ENCODE measurements at regions not wholly inside any gene's neighbourhood (a gene's known extent, or its start where the extent isn't known, plus 50 kb on each side); places are given as distances from the start of the nearest gene placed in this dataset.
"Not testable (repeated sequence)": the region's sequence is repeated elsewhere in the genome, so short reads cannot be mapped to it uniquely, and the experiment has no call there.

- no peak for DNase-seq
These were observed 294.2 kb upstream of the RSPO3 start for GRCh38 chr6:126824226-126824625.

DNA sequence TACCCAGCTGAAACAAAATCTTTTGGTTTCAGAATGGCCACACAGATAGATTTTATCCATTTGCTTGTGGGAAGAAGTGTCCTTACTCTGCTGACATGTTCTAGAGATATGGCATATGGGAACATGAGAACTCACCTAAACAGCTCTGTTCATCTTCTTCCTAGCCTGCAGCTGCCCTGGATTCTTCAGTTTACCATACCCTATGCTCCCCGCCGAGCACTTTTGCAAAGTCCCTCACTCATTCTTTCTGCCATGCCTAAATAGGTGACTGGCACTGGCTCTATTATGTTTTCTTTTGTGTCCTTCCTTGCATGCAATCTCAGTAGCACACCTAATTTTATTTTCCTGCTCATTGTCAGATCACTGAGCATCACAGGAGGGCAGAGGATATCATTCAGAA, 293.7 kb upstream of the RSPO3 start:
- no peak for DNase-seq

DNA sequence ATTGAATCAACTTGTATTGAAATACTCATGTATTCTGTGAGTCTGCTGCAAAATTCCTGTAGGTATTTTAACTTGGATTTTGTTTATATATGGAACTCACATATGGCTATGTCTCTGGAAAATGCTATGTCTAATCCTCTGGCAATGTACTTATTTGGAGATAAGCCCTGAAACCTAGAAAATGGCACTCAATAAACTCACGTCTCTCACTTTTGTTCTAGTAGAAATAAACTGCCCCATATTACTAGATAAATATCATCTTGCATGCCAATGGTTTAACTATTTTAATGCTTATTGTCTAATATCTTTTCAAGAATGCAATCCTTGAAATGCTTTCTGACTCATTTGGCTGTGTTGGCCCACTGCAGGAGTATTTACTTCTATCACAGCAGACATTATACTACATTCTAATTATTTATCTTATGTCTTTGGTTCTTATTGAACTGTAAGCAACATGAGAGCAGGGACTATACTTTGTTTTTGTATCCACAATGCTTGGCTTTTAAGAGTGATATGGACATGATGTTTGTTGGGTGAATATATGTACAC, 292.2 kb upstream of the RSPO3 start:
- no peak for DNase-seq

GRCh38 chr6:126831461-126831860, 287.0 kb upstream of the RSPO3 start:
- DNase-seq, result no peak

DNA sequence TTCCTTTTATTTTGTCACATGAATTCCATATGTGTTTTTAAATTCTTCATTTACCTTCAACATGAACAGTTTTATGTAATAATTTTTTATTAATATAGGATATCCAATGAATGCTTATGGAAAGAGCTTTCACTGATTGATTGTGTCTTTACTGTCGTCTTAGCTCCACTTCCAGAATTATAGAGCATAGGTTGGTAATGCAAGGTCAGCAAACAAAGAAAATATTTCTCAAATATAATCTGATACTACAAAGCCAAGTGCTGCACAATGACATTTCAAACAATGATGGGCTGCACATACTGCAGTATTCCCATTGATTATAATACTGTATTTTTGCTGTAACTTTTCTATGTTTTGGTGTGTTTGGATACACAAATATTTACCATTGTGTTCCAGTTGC, 275.7 kb upstream of the RSPO3 start:
- no peak for DNase-seq

- DNase-seq, result no peak
These were observed 270.4 kb upstream of the RSPO3 start for GRCh38 chr6:126848119-126848518.

DNA sequence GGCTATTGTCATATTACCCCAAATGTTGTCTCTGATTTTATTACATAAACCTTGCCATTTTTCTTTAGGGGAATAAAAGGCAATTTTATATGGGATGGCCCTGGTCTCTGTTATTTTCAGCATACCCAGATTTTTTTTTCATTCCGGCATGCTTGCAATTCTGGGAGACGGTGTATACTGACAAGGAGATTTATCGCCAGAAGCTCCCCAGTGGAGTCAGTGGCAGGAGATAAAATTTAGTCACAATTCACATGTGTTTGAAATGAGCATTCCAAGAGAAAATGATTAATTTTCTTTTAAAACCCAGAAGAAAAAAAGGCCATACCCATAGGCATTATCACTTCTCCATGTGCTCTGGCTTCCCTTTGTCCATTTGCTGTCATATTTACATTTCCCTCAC, 250.8 kb upstream of the RSPO3 start:
- DNase-seq, result no peak

GRCh38 chr6:126873351-126873750, 245.1 kb upstream of the RSPO3 start:
- no peak for DNase-seq

DNA sequence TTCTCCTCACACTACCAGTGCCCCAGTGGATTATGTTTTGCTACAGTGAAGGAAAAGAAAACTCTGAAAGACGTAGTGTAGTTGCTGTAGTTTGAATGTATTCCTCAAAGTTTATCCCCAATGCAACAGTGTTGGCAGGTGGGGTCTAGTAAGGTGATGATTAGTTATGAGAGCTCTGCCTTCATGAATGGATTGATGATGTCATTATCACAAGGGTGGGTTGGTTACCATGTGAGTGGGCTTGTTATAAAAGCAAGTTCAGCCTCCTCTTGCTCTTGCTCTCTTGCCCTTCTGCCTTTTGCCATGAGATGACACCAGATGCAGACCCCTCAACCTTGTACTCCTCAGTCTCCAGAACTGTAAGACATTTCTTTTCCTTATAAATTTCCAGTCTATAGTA, 244.7 kb upstream of the RSPO3 start:
- DNase-seq, result no peak

DNA sequence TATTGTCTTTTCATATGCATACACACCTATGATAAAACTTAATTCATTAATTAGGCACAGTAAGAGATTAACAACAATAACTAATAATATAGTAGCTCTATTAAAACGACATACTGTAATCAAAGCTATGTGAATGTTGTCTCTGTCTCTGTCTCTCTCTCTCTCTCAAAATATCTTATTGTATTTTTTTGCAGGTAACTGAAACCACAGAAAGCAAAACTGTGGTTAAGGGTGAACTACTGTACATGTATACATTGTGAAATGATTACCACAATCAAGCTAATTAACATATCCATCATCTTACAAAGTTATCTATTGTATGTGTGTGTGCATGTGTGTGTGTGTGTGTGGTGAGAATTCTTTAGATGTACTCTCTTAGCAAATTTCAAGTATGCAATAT, 242.0 kb upstream of the RSPO3 start:
- DNase-seq, result no peak

DNA sequence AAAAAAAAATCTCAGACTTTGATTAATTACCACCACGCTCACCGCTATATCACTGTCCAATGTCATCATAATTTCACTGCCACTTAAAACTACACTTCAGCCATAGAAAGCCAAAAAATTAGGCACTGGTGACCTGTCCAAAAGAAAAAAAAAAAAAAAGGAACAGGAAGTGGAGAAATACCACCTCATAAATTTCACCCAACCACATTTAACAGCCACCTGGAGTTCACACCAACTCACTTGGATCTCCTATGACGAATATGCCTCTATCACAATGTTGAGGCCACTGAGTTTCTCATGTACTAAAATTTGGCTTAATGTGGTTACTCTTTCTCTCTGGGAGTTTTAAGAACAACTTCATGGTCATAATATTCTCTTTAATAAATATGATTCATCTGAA, 237.5 kb upstream of the RSPO3 start:
- no peak for DNase-seq

DNA sequence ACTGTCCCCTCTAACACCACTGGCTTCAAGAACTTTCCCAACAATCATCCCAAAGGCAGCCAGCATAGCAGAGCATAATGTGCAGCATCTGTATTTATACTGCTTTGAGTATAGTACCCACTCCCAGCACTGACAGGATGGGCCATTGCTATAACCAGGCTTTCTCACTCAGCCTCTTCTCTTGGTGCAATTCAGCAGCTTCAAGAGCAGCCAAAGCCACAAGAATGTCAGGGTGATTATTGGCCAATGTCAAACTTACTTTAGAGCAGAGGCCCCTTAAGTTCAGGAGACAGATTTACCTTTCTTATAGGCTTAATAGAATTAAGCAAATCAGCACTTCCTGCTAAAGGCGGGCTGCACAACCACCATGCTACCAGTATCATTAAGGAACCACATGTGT, 232.4 kb upstream of the RSPO3 start:
- no peak for DNase-seq

DNA sequence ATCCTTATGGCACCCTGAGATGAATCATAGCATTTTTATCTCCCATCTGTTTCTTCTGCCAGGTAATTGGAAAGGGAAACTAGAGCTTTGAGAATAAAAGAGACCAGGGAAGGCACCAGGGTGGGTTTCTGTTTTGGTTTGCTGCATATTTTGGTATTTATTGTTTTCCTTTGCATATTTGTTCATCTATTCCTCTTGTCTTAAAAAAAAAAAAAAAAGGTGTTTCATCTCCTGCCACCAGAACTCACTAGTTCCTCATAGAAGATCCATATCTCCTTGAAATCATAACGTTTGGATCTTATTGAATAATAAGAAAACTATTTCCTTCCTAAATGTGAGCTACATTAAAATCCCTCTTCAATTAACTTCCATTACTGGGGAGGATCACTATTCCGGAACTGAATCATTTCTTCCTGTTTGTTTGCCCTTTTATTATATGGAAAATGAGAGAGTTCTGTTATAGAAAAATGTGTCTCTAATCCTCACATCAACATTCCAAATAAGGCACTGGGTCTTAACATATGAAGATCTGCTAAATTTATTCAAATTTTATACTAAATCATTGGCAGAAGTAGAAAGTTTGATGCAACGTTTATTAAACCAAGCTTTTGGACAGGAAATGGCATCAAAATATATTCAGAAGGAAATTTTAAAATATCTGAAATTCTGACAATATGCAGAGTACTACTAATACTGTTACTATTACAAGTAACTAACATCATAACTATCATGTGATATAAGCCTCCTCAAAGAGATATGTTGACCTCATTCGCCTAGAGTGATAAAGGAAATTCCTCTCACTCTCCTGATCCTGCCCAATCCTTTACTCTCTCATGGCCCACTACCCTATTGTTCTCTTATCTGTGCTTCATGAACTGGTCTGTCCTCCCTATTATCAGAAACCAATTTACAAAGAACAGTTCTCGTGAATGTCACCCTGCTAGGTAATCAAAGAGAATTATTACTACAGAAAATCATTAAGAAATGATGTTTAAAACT, 229.4 kb upstream of the RSPO3 start:
- DNase-seq, result no peak

DNA sequence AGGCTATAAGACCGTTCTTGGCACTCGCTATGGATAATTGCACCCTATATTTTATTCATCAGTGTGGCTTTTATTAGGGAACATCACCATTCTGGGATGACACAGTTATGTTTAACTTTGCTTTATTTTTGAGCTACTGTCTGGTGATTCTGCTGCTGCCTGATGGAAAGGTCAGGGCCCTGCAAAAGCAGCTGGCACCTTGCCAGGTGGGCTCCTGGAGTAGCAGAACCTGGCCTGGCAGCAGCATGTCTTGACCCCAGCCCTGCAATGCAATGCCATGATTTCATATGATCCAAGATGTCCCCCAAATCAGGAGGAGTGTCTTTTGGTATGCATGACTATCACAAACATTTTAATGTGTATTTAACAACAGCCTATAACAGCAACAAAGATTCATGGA, 228.4 kb upstream of the RSPO3 start:
- no peak for DNase-seq

DNA sequence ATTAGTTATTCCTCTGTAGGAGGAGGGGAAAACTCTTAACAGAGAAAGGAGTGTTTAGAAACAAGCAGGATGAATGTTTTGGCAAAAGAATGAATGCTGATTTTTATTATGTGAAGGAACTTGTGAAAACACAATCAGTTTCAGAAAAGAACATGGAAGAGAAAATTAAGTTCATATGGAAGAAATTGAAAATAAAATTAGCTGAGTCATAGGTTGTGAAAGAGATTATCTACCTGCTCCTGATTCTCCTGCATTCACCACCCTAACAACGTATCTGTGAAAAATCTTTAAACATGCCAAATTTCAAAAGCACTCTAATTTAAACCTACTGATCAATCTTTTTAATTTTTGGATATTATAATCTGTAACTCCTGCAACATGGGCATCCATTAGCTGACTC, 227.3 kb upstream of the RSPO3 start:
- no peak for DNase-seq

GRCh38 chr6:126892869-126893268, 225.6 kb upstream of the RSPO3 start:
- DNase-seq, result not testable (repeated sequence)

GRCh38 chr6:126897758-126898157, 220.7 kb upstream of the RSPO3 start:
- DNase-seq, result no peak

- no peak for DNase-seq
These were observed 214.3 kb upstream of the RSPO3 start for GRCh38 chr6:126904176-126904575.

DNA sequence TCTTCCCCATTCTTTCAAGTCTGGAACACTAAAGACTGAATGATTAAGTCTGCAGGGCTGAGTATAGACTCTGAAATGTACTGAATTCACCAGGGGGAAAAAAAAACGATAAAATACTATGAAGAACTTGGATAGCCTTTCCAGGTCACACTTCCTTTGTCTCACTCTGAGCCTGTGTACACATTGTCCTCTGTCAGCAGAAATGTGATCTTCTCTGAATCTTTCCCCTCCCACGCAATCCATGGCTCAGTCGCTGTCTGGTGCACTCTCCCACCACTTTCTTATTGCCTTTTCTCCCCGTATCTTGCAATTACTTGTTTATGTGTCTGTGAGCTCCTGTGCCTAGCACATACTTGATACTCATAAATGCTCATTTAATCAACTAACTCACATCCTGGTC, 212.6 kb upstream of the RSPO3 start:
- DNase-seq, result no peak

DNA sequence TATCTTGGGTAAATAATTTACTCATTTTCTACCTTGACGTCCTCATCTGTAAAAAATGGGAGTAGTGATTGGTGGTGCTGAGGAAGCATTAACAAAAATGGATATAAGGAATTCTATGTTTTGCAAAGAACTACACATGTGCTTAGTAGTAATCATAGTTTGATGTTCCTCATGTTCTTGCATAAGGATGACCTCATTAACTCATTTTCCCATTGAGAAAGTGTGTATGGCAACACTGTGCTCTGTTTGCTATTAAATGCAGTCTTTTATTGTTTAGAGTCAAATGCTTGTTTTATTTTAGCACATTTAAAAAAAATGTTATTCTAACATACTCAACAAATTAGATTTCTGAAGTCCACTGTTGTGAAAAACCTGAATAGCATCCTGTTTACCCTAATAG, 211.2 kb upstream of the RSPO3 start:
- no peak for DNase-seq

DNA sequence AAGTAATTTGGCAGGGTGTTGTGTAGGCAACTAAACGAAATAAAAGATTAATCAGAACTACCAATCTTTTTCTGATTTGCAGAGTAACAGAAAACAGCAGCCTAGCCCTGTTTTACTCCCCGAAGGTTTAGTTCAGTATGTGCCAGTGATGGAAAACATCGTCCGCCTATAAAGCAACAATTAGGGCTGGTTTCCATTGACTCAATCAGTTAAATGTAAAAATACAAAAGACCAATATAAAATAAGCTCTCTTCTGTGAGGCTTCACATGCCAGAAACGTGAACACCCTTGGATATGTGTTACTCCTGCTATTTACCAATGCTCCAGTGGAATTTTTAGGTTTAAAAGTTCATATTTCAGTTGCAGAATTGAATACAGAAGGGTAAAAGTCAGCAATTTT, 210.5 kb upstream of the RSPO3 start:
- DNase-seq, result no peak

DNA sequence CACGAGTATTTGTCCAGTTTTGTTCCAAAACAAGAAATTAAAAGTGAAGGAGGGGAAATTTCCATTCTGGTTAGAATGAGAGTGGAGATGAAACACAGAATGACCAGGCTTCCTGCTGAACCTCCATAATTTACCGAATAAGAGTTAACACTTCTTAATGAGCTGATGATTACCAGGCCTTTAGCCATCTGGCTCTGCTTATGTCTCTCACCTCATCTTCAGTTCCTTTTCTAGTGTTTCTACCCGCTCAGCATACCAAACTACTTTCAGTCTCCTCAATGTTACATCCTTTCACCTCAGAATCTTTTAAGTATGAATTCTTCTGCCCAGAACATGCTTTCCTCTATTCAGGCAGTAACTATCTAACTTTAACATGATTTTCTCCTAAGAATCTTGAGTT, 209.0 kb upstream of the RSPO3 start:
- no peak for DNase-seq

DNA sequence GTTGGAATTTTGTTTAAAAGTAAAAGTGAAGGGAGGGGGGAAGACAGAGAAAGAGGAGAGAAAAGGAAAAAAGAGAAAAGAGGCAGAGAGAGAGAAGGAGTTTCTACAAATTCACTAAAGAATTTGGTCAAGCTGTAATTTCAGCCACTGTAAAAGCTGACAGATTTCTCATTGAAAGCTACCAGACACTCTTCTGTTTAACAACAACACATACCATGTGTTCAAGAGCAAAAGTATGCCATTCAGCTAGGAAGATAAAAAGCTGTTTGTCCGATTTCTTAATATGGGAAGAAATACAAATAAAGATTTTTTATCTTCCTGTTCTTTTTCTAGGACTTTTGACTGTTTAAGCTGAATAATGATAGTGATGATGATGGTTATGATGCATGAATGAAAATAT, 204.8 kb upstream of the RSPO3 start:
- DNase-seq, result no peak

DNA sequence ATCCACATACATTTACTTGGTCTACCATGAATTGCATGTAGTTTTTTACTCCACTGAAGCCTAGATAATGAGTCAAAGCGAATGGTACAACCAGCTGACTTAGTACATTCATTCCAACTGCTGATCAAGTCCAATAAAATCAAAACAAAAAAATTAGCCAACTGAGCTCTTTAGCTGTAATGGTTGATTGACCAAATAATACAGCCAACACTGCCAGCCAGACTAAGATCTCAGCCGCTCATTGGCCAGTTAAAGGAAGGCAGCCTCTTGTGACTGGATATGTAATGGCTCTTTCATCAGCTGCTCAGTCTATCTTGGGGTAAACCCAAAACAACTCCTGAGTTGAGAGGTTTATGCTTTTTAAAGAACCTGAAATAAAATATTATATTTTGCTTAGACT, 204.3 kb upstream of the RSPO3 start:
- DNase-seq, result no peak

DNA sequence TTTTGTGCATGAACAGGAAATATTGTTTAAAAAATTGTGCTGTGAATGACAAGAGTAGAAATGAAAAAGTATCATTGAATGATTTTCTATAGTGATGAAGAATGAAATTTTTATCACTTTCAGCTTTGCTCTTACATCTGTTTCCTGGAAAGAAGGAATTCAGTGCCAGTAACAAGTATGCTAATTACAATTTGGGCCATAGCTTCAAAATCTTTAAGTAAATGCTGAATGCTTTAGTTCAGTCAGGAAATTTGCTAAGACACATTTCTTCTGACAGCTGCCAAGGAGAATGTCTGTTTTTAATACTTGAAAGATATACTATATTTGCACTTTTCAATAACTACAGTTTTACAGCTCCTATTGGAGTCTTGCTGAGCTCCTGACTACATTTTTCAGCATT, 203.7 kb upstream of the RSPO3 start:
- no peak for DNase-seq

All from suppressor macrophage treated with lipopolysaccharide for 4 hours (primary cell).